GM06990 (cell line): ENCODE measurements at regions not wholly inside any gene's neighbourhood (a gene's known extent, or its start where the extent isn't known, plus 50 kb on each side); places are given as distances from the start of the nearest gene placed in this dataset.

ENCODE experiments used
- DNase-seq: peaks from one replicate; pipeline ENCODE4 v3.0.0-alpha.2; 2011; ENCODE audit not compliant: insufficient read length; ENCODE audit errors: extremely low read depth
- H3K27me3 ChIP-seq: replicated peaks from 2 replicates; pipeline ENCODE4 v1.6.0; 2011; ENCODE audit warnings: low read length; ENCODE audit not compliant: control insufficient read depth, insufficient read depth
- H3K36me3 ChIP-seq: 2 replicates; pipeline ENCODE4 v1.5.1; 2011; ENCODE audit warnings: low read length; ENCODE audit not compliant: control insufficient read depth, insufficient read depth
- H3K4me3 ChIP-seq: replicated peaks from 2 replicates; pipeline ENCODE4 v1.5.1; 2011; ENCODE audit warnings: low read depth, mild to moderate bottlenecking, control low read depth, low read length
- CTCF ChIP-seq: IDR thresholded peaks from 2 replicates; pipeline ENCODE4 v1.5.1; 2011; ENCODE audit warnings: low read length, control low read depth, mild to moderate bottlenecking, inconsistent platforms; ENCODE audit not compliant: insufficient read depth, poor library complexity, severe bottlenecking

GRCh38 chr17:53428913-53429312 is 393.8 kb upstream of the KIF2B start:
- no peak for TF ChIP-seq CTCF
- no peak for DNase-seq
- Histone ChIP-seq H3K36me3 (no peaks in the 10 kb centered on the region), H3K4me3 (no peak overlapping the region), H3K27me3 (no peaks in the 10 kb centered on the region)

- no peaks in the 10 kb centered on the region for H3K36me3 ChIP-seq
- no peak for TF ChIP-seq CTCF
Observed at GRCh38 chr17:53426505-53426904, 396.2 kb upstream of the KIF2B start.

GRCh38 chr17:53420035-53420641 is 402.6 kb upstream of the KIF2B start:
- no peak for TF ChIP-seq CTCF
- H3K36me3 ChIP-seq, result no peaks in the 10 kb centered on the region
- no peak overlapping the region for H3K4me3 ChIP-seq
- no peak for DNase-seq
- no peaks in the 10 kb centered on the region for H3K27me3 ChIP-seq

More at GRCh38 chr17:53426505-53426904, 396.2 kb upstream of the KIF2B start:
- no peak for DNase-seq
- Histone ChIP-seq H3K27me3 (no peaks in the 10 kb centered on the region), H3K4me3 (no peak overlapping the region)

- no peak for TF ChIP-seq CTCF
- Histone ChIP-seq H3K36me3 (no peaks in the 10 kb centered on the region), H3K4me3 (no peak overlapping the region), H3K27me3 (no peaks in the 10 kb centered on the region)
- DNase-seq, result no peak
Observed at GRCh38 chr17:53409588-53409987, 413.1 kb upstream of the KIF2B start.

- Histone ChIP-seq H3K27me3 (no peaks in the 10 kb centered on the region), H3K4me3 (no peak overlapping the region), H3K36me3 (no peaks in the 10 kb centered on the region)
- DNase-seq, result no peak
- no peak for TF ChIP-seq CTCF
Observed at GRCh38 chr17:53406907-53407306, 415.8 kb upstream of the KIF2B start.

GRCh38 chr17:53391197-53391596 is 431.5 kb upstream of the KIF2B start:
- Histone ChIP-seq H3K4me3 (no peak overlapping the region), H3K27me3 (no peaks in the 10 kb centered on the region), H3K36me3 (no peaks in the 10 kb centered on the region)
- no peak for TF ChIP-seq CTCF
- no peak for DNase-seq
